RPMI8226 (cell line): ENCODE measurements at regions not wholly inside any gene's neighbourhood (a gene's known extent, or its start where the extent isn't known, plus 50 kb on each side); places are given as distances from the start of the nearest gene placed in this dataset.
"Not testable (repeated sequence)": the region's sequence is repeated elsewhere in the genome, so short reads cannot be mapped to it uniquely, and the experiment has no call there.

Experiments
- DNase-seq: peaks from one replicate; pipeline ENCODE4 v3.0.0-alpha.2; 2015

DNA sequence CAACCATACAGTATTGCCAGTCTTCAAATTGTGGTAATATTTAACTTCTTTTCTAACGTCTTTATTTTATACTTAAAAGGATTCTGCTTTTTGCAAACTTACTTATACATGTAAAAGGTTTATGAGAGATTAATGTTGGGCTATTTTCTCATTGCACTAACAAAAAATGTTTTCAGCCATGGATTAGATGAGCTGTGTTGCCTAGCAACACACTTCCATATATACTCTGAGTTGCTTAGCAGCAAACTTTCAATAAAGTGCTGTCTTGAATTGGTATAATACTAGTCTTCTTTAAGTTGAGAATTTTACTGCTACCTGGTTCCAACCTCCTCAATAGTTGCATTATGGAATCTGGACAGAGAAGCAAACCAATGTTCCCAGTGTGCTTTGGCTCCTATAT lies 777.4 kb upstream of the PCDH9 start:
- no peak for DNase-seq

- no peak for DNase-seq
Observed at GRCh38 chr13:67996101-67996500, 766.0 kb upstream of the PCDH9 start.

- no peak for DNase-seq
Observed at GRCh38 chr13:67990868-67991267, 760.7 kb upstream of the PCDH9 start.

GRCh38 chr13:67986234-67986633 lies 756.1 kb upstream of the PCDH9 start:
- no peak for DNase-seq

GRCh38 chr13:67977066-67977465 lies 746.9 kb upstream of the PCDH9 start:
- no peak for DNase-seq

GRCh38 chr13:67971291-67971690 lies 741.2 kb upstream of the PCDH9 start:
- no peak for DNase-seq

DNA sequence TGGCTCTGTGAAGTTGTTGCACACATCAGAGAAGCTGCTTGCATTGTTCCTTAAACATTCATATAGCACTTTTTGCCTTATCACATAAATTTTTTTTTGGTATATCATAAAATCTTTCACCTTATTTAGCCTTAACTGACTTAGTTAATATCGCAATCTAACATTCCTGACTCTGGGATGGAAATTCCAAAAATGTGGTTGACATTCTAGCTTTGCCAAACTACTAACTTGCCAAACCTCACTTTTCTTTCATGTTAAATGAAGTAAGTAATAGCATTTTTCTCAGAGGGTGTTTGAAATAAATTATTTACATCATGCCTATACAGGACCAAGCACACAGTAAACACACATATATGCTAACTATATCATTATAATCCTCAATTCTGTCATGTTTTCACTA lies 736.9 kb upstream of the PCDH9 start:
- DNase-seq: no peak

DNA sequence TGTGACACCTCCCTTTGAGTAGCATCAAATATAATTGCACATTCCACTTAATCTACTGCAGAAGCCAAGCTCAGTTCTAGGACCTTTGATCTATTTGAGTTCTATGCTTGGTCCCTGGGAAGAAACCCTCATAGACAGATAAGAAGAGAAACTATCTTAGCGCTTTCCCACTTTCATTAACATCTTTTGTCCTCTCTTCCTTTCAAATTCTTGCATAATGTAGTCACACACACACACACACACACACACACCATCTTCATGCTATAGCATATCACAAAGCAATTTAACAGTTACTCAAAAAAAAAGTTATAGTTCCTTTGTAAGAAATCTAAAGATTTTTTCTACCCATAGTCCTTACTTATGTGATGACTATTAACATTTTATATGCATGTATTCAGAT lies 735.9 kb upstream of the PCDH9 start:
- DNase-seq: no peak

DNA sequence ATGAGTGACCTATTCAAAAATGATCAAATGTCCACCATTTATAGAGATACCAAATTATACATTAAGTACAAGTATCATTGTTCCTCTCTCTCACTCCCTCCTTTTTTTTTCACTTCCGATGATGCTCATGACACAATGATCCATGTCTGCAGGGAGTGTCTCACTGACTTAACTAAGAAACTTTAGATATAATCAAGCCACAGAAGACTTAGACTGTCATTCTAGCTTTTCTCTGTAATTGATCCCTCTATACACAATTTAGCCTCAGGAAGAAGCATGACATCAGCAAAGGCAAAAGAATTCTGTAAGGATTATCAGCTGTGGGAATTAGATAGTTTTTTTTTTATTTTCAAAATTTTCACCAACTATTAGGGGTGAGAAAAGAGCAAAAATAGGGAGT lies 734.9 kb upstream of the PCDH9 start:
- no peak for DNase-seq

DNA sequence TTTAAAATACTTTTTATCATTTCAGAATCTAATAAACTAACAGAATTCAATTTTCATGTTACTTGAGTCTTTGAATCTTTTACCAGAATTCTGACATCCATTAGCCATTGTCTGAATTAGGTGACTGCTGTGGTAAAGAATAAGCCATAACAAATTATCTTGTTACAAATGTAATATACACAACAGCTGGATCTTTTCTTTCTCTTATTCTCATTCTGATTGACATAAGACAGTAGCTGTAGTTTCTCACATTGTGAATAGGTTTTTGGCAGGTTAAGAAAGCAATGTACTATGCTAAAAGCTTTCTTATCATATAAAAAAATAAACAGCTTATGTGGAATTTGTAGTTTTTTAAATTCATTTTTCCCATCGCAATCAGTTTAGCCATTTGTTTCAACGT lies 734.0 kb upstream of the PCDH9 start:
- DNase-seq: no peak

GRCh38 chr13:67961331-67961730 lies 731.2 kb upstream of the PCDH9 start:
- no peak for DNase-seq

DNA sequence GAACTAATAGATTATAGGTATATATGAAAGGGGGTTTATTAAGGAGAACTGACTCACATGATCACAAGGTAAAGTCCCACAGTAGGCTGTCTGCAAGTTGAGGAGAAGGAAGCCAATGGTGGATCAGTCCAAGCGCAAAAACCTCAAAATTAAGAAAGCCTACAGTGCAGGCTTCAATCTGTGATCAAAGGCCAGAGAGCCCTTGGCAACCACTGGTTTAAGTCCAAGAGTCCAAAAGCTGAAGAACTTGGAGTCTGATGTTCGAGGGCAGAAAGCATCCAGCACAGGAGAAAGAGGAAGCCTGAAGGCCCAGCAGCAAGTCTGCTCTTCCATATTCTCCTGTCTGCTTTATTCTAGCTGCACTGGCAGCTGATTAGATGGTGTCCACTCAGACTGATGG lies 721.3 kb upstream of the PCDH9 start:
- DNase-seq: no peak

DNA sequence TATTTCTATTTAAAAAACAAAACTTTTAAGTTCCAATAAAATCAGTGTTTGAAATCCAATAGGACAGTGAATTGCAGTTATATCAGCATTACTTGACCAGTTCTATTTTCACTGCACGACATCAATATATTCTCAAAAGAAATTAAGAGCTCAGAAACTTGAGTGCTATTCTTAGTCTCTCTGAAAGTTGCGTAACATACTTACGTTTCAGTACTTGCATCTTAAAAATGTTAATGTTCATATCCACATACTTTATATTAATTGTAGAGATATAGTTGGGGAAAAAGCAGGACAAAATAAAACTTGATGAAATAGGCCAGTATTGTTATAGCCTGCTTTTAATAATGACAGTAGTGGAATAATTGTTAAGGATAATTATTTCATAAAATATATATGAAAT lies 720.5 kb upstream of the PCDH9 start:
- DNase-seq: no peak

- no peak for DNase-seq
Observed at GRCh38 chr13:67946131-67946530, 716.0 kb upstream of the PCDH9 start.

DNA sequence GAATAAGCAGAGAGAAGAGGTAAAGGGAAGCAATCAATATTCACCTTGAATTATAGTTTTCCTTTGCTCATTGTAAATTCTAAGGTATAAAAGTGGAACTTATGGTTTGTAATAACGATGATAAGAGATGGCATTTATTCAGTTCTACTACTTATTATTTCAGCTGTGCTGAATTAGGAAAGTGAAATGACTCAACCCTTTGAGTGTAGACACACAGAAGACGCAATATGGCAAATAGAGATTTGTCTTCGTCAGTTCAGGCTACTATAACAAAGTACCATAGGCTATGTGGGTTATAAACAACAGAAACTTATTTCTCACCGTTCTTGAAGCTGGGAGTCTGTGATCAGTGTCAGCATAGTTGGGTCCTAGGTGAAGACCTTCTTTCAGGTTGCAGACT lies 713.0 kb upstream of the PCDH9 start:
- DNase-seq: no peak

- no peak for DNase-seq
Observed at GRCh38 chr13:67935626-67936025, 705.5 kb upstream of the PCDH9 start.

DNA sequence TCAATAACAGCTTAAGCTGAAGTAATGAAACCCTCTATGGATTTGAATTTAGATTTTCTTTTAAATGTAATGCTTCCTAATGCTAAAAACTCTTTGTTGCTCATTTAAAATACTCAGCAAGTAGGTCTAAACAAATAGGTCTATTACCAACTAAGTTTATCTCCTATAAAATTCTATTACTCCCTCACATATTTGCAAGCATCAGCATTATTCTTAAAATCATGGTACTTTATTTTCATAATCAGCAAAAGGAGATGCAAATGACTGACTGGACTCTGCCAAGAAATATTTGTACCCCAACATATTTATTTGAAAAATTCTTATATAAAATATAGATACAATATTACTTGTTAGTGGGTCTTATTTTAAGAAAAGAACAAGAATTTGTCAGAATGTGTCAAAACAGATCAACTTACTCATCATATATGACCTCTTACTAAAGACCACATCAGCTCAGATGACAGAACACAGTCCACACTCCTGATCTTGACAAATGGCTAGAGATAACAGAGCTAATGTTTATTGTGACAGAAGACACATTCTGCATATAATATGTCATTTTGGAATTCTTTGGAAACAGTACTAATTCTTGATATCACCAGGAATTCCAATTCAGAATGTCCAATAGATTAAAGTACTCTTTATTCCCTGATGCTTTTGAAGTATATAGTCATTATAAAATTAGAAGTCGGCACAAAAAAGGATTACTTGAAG lies 704.6 kb upstream of the PCDH9 start:
- no peak for DNase-seq

GRCh38 chr13:67932991-67933390 lies 702.9 kb upstream of the PCDH9 start:
- DNase-seq: no peak

DNA sequence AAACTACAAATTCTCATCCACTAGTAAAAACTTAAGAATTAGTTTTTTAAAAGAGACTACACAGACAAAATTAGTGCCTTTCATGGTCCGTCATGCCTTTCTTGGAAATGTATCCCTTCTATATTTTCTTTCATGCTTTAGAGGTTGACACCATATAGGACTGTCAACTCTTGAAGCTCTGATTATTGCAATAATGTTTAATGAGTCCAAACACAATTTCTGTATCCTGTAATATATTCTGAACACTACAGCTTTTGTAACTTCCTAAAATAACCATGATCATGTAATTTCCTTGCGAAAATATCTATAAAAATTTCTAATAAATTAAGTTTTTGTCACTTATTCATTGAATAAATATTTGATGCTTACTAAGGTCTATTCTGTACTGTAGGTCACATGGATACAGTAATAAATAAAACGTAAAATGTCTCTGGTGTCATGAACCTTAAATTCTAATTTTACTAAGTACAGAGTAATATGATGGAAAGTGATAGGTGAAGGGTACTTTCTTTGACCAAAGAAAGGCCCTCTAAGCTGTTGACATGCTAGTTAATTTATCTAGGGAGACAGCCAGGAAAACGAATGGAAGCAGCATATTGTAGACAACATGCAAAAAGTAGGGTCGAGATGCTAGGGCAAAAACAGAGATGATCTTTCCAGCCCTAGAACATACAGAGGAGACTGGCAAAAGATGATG lies 687.3 kb upstream of the PCDH9 start:
- DNase-seq: no peak

DNA sequence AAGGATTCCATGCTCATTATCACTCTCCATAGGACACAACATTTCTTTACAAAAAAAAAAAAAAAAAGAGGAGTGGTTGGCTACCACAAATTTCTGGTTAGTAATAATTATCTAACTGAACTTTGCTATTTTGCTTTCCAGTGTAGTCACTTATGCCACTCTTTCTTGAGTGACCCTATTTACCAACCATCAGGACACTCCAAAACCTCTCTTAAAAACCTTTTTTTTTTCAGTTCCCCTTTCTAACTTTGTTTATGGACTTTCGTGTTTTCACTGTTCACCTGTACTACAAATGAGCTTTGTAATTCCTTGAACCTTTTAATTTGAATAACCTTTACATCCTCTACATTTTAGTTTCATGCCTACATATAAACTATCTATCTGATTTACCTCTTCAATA lies 686.5 kb upstream of the PCDH9 start:
- no peak for DNase-seq

- no peak for DNase-seq
Observed at GRCh38 chr13:67914535-67914934, 684.4 kb upstream of the PCDH9 start.

GRCh38 chr13:67902960-67903359 lies 672.8 kb upstream of the PCDH9 start:
- DNase-seq: not testable (repeated sequence)

GRCh38 chr13:67880916-67881315 lies 650.8 kb upstream of the PCDH9 start:
- no peak for DNase-seq

- DNase-seq: no peak
Observed at GRCh38 chr13:67878376-67878775, 648.2 kb upstream of the PCDH9 start.

DNA sequence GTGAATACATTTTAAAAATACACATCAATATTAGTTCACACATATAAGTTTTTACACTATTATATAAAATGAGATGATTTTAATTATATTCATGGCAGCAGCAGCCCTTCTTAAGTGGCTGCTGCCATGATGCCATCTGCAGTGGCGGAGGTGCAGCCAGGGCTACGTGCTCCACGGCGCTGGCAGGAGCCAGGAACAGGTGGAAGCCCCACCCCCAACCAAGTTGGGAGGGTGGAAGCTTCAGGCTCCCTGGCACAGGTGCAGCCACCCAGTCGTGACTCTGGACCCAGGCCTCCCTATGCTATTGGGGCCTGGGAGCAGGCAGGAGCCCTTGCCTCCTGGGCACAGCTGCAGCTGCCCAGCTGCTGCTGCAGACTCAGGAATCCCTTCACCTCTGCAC lies 646.9 kb upstream of the PCDH9 start:
- no peak for DNase-seq
